ENCODE measurements at regions not wholly inside any gene's neighbourhood (a gene's known extent, or its start where the extent isn't known, plus 50 kb on each side); places are given as distances from the start of the nearest gene placed in this dataset.

- CTCF ChIA-PET = no interaction called here
- Histone ChIP-seq H3K27me3 (ENCODE audit: control insufficient read depth in 1 of 2, insufficient read depth in 2 of 2, low read length in 2 of 2) (no peaks in the 10 kb centered on the region), H3K27ac (ENCODE audit: low read depth in 1 of 2, low read length in 2 of 2) (no peak overlapping the region), H3K4me3 (ENCODE audit: low read length) (no peak overlapping the region), H3K36me3 (ENCODE audit: insufficient read depth, low read length) (no peaks in the 10 kb centered on the region), H3K9me3 (ENCODE audit: control insufficient read depth in 1 of 2, insufficient read depth in 1 of 2, low read length in 2 of 2) (no peaks in the 10 kb centered on the region), H3K4me1 (ENCODE audit: insufficient read depth, low read length) (no peaks in the 10 kb centered on the region)
- H3K27me3 Mint-ChIP-seq = no peaks in the 10 kb centered on the region
- POLR2A ChIA-PET = no interaction called here
- H3K4me3 Mint-ChIP-seq = no peak overlapping the region
- no peaks in the 10 kb centered on the region for H3K4me1 Mint-ChIP-seq (ENCODE audit: low read depth)
- intact Hi-C loops (cut with DNase I, micrococcal nuclease) = no loop called here
- no peak overlapping the region for H3K27ac Mint-ChIP-seq
- no peak for TF ChIP-seq CTCF (IDR thresholded peaks at IDR 0.05)
- peaks cover 15% of the 10 kb centered on the region for H3K9me3 Mint-ChIP-seq
- DNase-seq (no peak), ATAC-seq (ENCODE audit: poor library complexity) (no peak)
- H3K36me3 Mint-ChIP-seq (ENCODE audit: low read depth) = no peaks in the 10 kb centered on the region
Observed at GRCh38 chr2:184091456-184091855, 506.9 kb upstream of the ZNF804A start.

GRCh38 chr2:184113696-184114403 is 484.5 kb upstream of the ZNF804A start:
- H3K27ac ChIP-seq (ENCODE audit: low read depth in 1 of 2, low read length in 2 of 2) = no peak overlapping the region
- Mint-ChIP-seq H3K27ac (no peak overlapping the region), H3K36me3 (ENCODE audit: low read depth) (no peaks in the 10 kb centered on the region), H3K4me1 (ENCODE audit: low read depth) (no peaks in the 10 kb centered on the region), H3K4me3 (no peak overlapping the region), H3K9me3 (peaks cover 16% of the 10 kb centered on the region), H3K27me3 (no peaks in the 10 kb centered on the region)
- no peaks in the 10 kb centered on the region for H3K4me1 ChIP-seq (ENCODE audit: insufficient read depth, low read length)
- H3K9me3 ChIP-seq (ENCODE audit: control insufficient read depth in 1 of 2, insufficient read depth in 1 of 2, low read length in 2 of 2) = peaks cover 0 to 3% of the 10 kb centered on the region in 2 experiments
- POLR2A ChIA-PET = no interaction called here
- intact Hi-C loops (cut with DNase I, micrococcal nuclease) = no loop called here
- ATAC-seq (ENCODE audit: poor library complexity) = no peak
- CTCF ChIA-PET = no interaction called here
- TF ChIP-seq CTCF (IDR thresholded peaks at IDR 0.05) = no peak
- no peak overlapping the region for H3K4me3 ChIP-seq (ENCODE audit: low read length)
- H3K36me3 ChIP-seq (ENCODE audit: insufficient read depth, low read length) = no peaks in the 10 kb centered on the region
- H3K27me3 ChIP-seq (ENCODE audit: control insufficient read depth in 1 of 2, insufficient read depth in 2 of 2, low read length in 2 of 2) = no peaks in the 10 kb centered on the region
- DNase-seq = no peak

DNA sequence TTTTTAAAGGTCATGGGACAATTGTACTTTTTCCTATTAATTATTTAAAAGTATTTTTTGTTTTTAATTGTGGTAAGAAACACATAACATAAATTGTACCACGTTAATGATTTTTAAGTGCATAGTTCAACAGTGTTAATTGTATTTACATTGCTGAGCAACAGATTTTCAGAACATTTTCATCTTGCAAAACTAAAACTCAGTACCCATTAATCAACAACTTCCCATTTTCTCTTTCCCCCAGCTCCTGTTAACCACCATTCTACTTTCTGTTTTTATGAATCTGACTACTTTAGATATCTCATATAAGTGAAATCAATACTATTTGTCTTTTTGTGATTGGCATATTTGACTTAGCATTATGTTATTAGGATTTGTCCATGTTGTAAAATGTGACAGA is 483.9 kb upstream of the ZNF804A start:
- no peaks in the 10 kb centered on the region for H3K36me3 Mint-ChIP-seq (ENCODE audit: low read depth)
- no peaks in the 10 kb centered on the region for H3K27me3 Mint-ChIP-seq
- no peaks in the 10 kb centered on the region for H3K4me1 Mint-ChIP-seq (ENCODE audit: low read depth)
- Histone ChIP-seq H3K27me3 (ENCODE audit: control insufficient read depth in 1 of 2, insufficient read depth in 2 of 2, low read length in 2 of 2) (no peaks in the 10 kb centered on the region), H3K27ac (ENCODE audit: low read depth in 1 of 2, low read length in 2 of 2) (no peak overlapping the region), H3K36me3 (ENCODE audit: insufficient read depth, low read length) (no peaks in the 10 kb centered on the region), H3K4me1 (ENCODE audit: insufficient read depth, low read length) (no peaks in the 10 kb centered on the region), H3K9me3 (ENCODE audit: control insufficient read depth in 1 of 2, insufficient read depth in 1 of 2, low read length in 2 of 2) (peaks cover 0 to 3% of the 10 kb centered on the region in 2 experiments), H3K4me3 (ENCODE audit: low read length) (no peak overlapping the region)
- TF ChIP-seq CTCF (IDR thresholded peaks at IDR 0.05) = no peak
- H3K4me3 Mint-ChIP-seq = no peak overlapping the region
- DNase-seq (no peak), ATAC-seq (ENCODE audit: poor library complexity) (no peak)
- peaks cover 16% of the 10 kb centered on the region for H3K9me3 Mint-ChIP-seq
- ChIA-PET POLR2A (no interaction called here), CTCF (no interaction called here)
- intact Hi-C loops (cut with DNase I, micrococcal nuclease) = no loop called here
- no peak overlapping the region for H3K27ac Mint-ChIP-seq
